Ovary (tissue), 7 donors: ENCODE measurements at regions not wholly inside any gene's neighbourhood (a gene's known extent, or its start where the extent isn't known, plus 50 kb on each side); places are given as distances from the start of the nearest gene placed in this dataset.

Source experiments
- DNase-seq, 5 donors: peaks; one replicate each; pipeline ENCODE4 v3.0.0-alpha.2; 2019 to 2020
- H3K27ac ChIP-seq, 2 donors: fragments of 200-600 bp; one replicate each; pipeline versions ENCODE4 v1.5.1 to v1.8.0; 2019 to 2022
- H3K27me3 ChIP-seq: fragments of 200-600 bp; one replicate; pipeline ENCODE4 v1.8.0; 2022
- H3K36me3 ChIP-seq: fragments of 200-600 bp; sonication (generic); one replicate; pipeline ENCODE4 v1.5.1; 2019
- H3K4me1 ChIP-seq: one replicate; pipeline ENCODE4 v1.8.1; 2013; ENCODE audit warnings: mild to moderate bottlenecking, moderate library complexity; ENCODE audit not compliant: insufficient read depth
- H3K4me3 ChIP-seq: fragments of 200-600 bp; sonication (generic); one replicate; pipeline ENCODE4 v1.5.1; 2017
- H3K9me3 ChIP-seq, 2 donors: fragments of 200-600 bp in 1 of 2; sonication (generic) in 1 of 2; one replicate each; pipeline versions ENCODE4 v1.5.1 to v1.8.1; 2013 to 2019; ENCODE audit warnings: mild to moderate bottlenecking in 1 of 2, moderate library complexity in 1 of 2
- CTCF ChIP-seq, 3 donors: fragments of 450-650 bp in 2 of 3; fragments of 200-600 bp in 1 of 3; IDR thresholded peaks; one replicate each; pipeline versions ENCODE4 v1.5.1 to v1.8.0; 2016 to 2022; ENCODE audit warnings: antibody characterized with exemption in 3 of 3, mild to moderate bottlenecking in 1 of 3
- EP300 ChIP-seq: sonication (generic); formaldehyde crosslinking; IDR thresholded peaks from one replicate; pipeline ENCODE4 v1.6.1; 2017; ENCODE audit warnings: antibody characterized with exemption
- POLR2A ChIP-seq: fragments of 450-650 bp; IDR thresholded peaks from one replicate; pipeline ENCODE4 v1.6.1; 2017; ENCODE audit warnings: antibody characterized with exemption, mild to moderate bottlenecking, moderate library complexity
- WGBS, 3 donors: extraction: QIAGEN DNeasy Blood & Tissue Kit in 1 of 3; methylation state at CpG; one replicate each; pipeline versions ENCODE4 v1.1.5 to v1.1.7; 2013 to 2017; 5-methylcytosine and 5-hydroxymethylcytosine counted together
- intact Hi-C, 4 donors: fragments of 100-400 bp; cut with DNase I; formaldehyde crosslinking; loops; one replicate each; pipeline versions ENCODE4 v1.11.0 to v1.15.1; 2022 to 2023
- donor health status: DM: no; HTN: no; CAD: no; lungs with moderate emphysema.
- donor health status: DM: no; HTN: no; CAD: no.
- donor health status: Bipolar disorder and iron deficiency.
- donor health status: DM: no; HTN: no; CAD: no.
- donor health status: DM: yes; HTN: yes; CAD: no.

GRCh38 chr2:212815453-212815852 is 276.9 kb upstream of the ERBB4 start:
- Histone ChIP-seq H3K27me3 (no peaks in the 10 kb centered on the region), H3K9me3 (no peaks in the 10 kb centered on the region), H3K4me1 (no peaks in the 10 kb centered on the region), H3K4me3 (no peak overlapping the region), H3K36me3 (no peaks in the 10 kb centered on the region), H3K27ac (no peak overlapping the region)
- TF ChIP-seq EP300 (no peak), POLR2A (no peak), CTCF (IDR thresholded peaks at IDR 0.05) (no peak)
- WGBS, 3 donors: 81 to 91% (median 90%) methylated on average over 5 of the region's 5 CpGs
- no peak for DNase-seq
- intact Hi-C loops: no loop called here

GRCh38 chr2:212814941-212815340 is 276.3 kb upstream of the ERBB4 start:
- no peak for DNase-seq

GRCh38 chr2:212811921-212812320 is 273.3 kb upstream of the ERBB4 start:
- H3K4me1 ChIP-seq: no peaks in the 10 kb centered on the region
- H3K9me3 ChIP-seq: no peaks in the 10 kb centered on the region
- H3K36me3 ChIP-seq: no peaks in the 10 kb centered on the region
- TF ChIP-seq POLR2A: no peak
- no peak for TF ChIP-seq EP300
- no peaks in the 10 kb centered on the region for H3K27me3 ChIP-seq
- 47 to 62% (median 59%) methylated on average over 1 of the region's 1 CpG for WGBS, 3 donors
- no peak overlapping the region for H3K27ac ChIP-seq
- no peak overlapping the region for H3K4me3 ChIP-seq
- intact Hi-C loops: no loop called here
- no peak for DNase-seq

More at GRCh38 chr2:212814941-212815340, 276.3 kb upstream of the ERBB4 start:
- TF ChIP-seq POLR2A (no peak), EP300 (no peak), CTCF (IDR thresholded peaks at IDR 0.05) (no peak)
- H3K36me3 ChIP-seq: no peaks in the 10 kb centered on the region
- no peak overlapping the region for H3K27ac ChIP-seq
- H3K27me3 ChIP-seq: no peaks in the 10 kb centered on the region
- H3K9me3 ChIP-seq: no peaks in the 10 kb centered on the region
- H3K4me3 ChIP-seq: no peak overlapping the region
- 5 to 34% (median 9%) methylated on average over 1 of the region's 1 CpG for WGBS, 3 donors
- H3K4me1 ChIP-seq: no peaks in the 10 kb centered on the region
- intact Hi-C loops: no loop called here

- Histone ChIP-seq H3K4me1 (no peaks in the 10 kb centered on the region), H3K9me3 (no peaks in the 10 kb centered on the region), H3K36me3 (no peaks in the 10 kb centered on the region), H3K27ac (no peak overlapping the region), H3K27me3 (no peaks in the 10 kb centered on the region), H3K4me3 (no peak overlapping the region)
- DNase-seq: no peak
- no peak for TF ChIP-seq CTCF (IDR thresholded peaks at IDR 0.05)
- no peak for TF ChIP-seq EP300
- no peak for TF ChIP-seq POLR2A
- 10 to 18% (median 11%) methylated on average over 3 of the region's 3 CpGs for WGBS, 3 donors
- intact Hi-C loops: no loop called here
Observed at GRCh38 chr2:212811036-212811805, 272.6 kb upstream of the ERBB4 start.

- TF ChIP-seq EP300: no peak
- no peak for TF ChIP-seq CTCF (IDR thresholded peaks at IDR 0.05)
- TF ChIP-seq POLR2A: no peak
- DNase-seq: no peak
- Histone ChIP-seq H3K27me3 (no peaks in the 10 kb centered on the region), H3K4me1 (peaks cover 1% of the 10 kb centered on the region), H3K36me3 (no peaks in the 10 kb centered on the region), H3K9me3 (no peaks in the 10 kb centered on the region), H3K4me3 (no peak overlapping the region), H3K27ac (no peak overlapping the region)
- WGBS, 3 donors: 38 to 44% (median 39%) methylated on average over 5 of the region's 5 CpGs
- intact Hi-C loops: no loop called here
Observed at GRCh38 chr2:212797484-212798205, 259.0 kb upstream of the ERBB4 start.
